ENCODE measurements at regions not wholly inside any gene's neighbourhood (a gene's known extent, or its start where the extent isn't known, plus 50 kb on each side); places are given as distances from the start of the nearest gene placed in this dataset.

- no peak for DNase-seq (ENCODE audit: low read depth)
- H3K4me3 ChIP-seq (ENCODE audit: low read length) = no peak overlapping the region
- TF ChIP-seq, protein P1, sequence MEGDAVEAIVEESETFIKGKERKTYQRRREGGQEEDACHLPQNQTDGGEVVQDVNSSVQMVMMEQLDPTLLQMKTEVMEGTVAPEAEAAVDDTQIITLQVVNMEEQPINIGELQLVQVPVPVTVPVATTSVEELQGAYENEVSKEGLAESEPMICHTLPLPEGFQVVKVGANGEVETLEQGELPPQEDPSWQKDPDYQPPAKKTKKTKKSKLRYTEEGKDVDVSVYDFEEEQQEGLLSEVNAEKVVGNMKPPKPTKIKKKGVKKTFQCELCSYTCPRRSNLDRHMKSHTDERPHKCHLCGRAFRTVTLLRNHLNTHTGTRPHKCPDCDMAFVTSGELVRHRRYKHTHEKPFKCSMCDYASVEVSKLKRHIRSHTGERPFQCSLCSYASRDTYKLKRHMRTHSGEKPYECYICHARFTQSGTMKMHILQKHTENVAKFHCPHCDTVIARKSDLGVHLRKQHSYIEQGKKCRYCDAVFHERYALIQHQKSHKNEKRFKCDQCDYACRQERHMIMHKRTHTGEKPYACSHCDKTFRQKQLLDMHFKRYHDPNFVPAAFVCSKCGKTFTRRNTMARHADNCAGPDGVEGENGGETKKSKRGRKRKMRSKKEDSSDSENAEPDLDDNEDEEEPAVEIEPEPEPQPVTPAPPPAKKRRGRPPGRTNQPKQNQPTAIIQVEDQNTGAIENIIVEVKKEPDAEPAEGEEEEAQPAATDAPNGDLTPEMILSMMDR (IDR thresholded peaks at IDR 0.05; ENCODE audit: insufficient read depth, low read depth, low read length, missing control alignments) = no peak
Observed at GRCh38 chr2:173697929-173698328, 267.2 kb downstream of the SP3 start.

DNA sequence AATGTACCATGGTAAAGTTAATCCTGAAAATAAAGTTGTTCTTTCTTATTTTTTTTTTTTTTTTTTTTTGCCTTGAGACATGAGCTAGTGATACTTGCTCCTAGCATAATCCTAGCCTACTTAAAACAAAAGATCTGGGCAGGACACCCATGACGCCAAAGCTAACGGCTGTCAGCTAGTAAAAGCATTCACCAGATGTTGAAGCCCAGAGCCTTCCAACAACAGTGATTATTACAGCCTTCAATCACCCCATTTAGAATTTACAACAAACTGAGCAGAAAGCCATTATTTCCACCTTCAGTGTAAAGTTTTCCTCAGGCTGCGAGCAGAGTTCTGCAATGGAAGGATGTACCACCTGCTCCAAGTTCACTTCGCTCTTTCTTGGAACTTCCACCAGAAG lies 259.5 kb downstream of the SP3 start:
- DNase-seq (ENCODE audit: low read depth) = no peak
- no peak overlapping the region for H3K4me3 ChIP-seq (ENCODE audit: low read length)
- TF ChIP-seq, protein P1 (IDR thresholded peaks at IDR 0.05; ENCODE audit: insufficient read depth, low read depth, low read length, missing control alignments) = no peak

- DNase-seq (ENCODE audit: low read depth) = no peak
- TF ChIP-seq, protein P1 (IDR thresholded peaks at IDR 0.05; ENCODE audit: insufficient read depth, low read depth, low read length, missing control alignments) = no peak
- H3K4me3 ChIP-seq (ENCODE audit: low read length) = no peak overlapping the region
Observed at GRCh38 chr2:173706936-173707335, 258.2 kb downstream of the SP3 start.

- TF ChIP-seq, protein P1 (IDR thresholded peaks at IDR 0.05; ENCODE audit: insufficient read depth, low read depth, low read length, missing control alignments) = no peak
- H3K4me3 ChIP-seq (ENCODE audit: low read length) = no peak overlapping the region
- no peak for DNase-seq (ENCODE audit: low read depth)
Observed at GRCh38 chr2:173708806-173709205, 256.4 kb downstream of the SP3 start.

DNA sequence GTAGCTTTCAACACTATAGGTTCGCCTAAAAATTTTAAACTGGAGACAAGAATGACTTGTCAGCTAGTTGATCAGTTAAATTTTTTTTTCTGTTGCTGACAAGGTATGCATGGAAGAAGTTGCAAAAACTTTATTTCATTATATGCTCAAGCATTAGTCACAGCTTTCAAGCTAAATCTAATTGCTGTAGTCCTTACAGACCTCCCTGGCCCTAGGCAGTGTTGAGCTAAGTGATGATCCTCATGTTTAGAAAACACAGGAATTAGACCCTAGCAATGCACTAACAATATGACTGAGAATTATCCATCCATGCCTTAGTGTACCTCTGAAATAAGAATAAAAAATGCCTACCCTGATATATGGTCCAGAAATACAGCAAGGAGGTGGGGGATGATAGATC lies 253.4 kb downstream of the SP3 start:
- peak; percentile 67 for DNase-seq (ENCODE audit: low read depth)
- TF ChIP-seq, protein P1 (IDR thresholded peaks at IDR 0.05; ENCODE audit: insufficient read depth, low read depth, low read length, missing control alignments) = no peak
- H3K4me3 ChIP-seq (ENCODE audit: low read length) = no peak overlapping the region

GRCh38 chr2:173713904-173714555 lies 251.1 kb downstream of the SP3 start:
- DNase-seq (ENCODE audit: low read depth) = peak; percentile 41
- TF ChIP-seq, protein P1 (IDR thresholded peaks at IDR 0.05; ENCODE audit: insufficient read depth, low read depth, low read length, missing control alignments) = no peak
- H3K4me3 ChIP-seq (ENCODE audit: low read length) = no peak overlapping the region

- DNase-seq (ENCODE audit: low read depth) = peak; percentile 80
- H3K4me3 ChIP-seq (ENCODE audit: low read length) = no peak overlapping the region
- TF ChIP-seq, protein P1 (IDR thresholded peaks at IDR 0.05; ENCODE audit: insufficient read depth, low read depth, low read length, missing control alignments) = no peak
Observed at GRCh38 chr2:173715441-173715840, 249.7 kb downstream of the SP3 start.

All from epithelial cell of esophagus (primary cell).